ENCODE measurements at regions not wholly inside any gene's neighbourhood (a gene's known extent, or its start where the extent isn't known, plus 50 kb on each side); places are given as distances from the start of the nearest gene placed in this dataset.

GRCh38 chr2:130288467-130289403 is 54.0 kb upstream of the IMP4 start:
- no peak for TF ChIP-seq ZBTB21 (CRISPR knock-in tag; IDR thresholded peaks at IDR 0.05; ENCODE audit: borderline replicate concordance)
- TF ChIP-seq RELA (CRISPR knock-in tag; IDR thresholded peaks at IDR 0.05; ENCODE audit: borderline replicate concordance): no peak
- TF ChIP-seq CTCF (IDR thresholded peaks at IDR 0.05): no peak
- TF ChIP-seq IRF2 (CRISPR knock-in tag; IDR thresholded peaks at IDR 0.05; ENCODE audit: borderline replicate concordance, low read depth): no peak
- TF ChIP-seq ATF3 (CRISPR knock-in tag; conservative IDR thresholded peaks at IDR 0.05): no peak
- no peak for TF ChIP-seq E2F4 (CRISPR knock-in tag; IDR thresholded peaks at IDR 0.05; ENCODE audit: borderline replicate concordance, low read depth)
- TF ChIP-seq ZNF263 (CRISPR knock-in tag; IDR thresholded peaks at IDR 0.05; ENCODE audit: low read depth): no peak
- TF ChIP-seq CREM (CRISPR knock-in tag; IDR thresholded peaks at IDR 0.05): no peak
- no peak for TF ChIP-seq FOXP1 (CRISPR knock-in tag; IDR thresholded peaks at IDR 0.05; ENCODE audit: borderline replicate concordance)
- no peak for TF ChIP-seq TCF7 (CRISPR knock-in tag; IDR thresholded peaks at IDR 0.05; ENCODE audit: low read depth)
- no peak for TF ChIP-seq TEAD1 (CRISPR knock-in tag; IDR thresholded peaks at IDR 0.05)
- no peak for TF ChIP-seq JUN (CRISPR knock-in tag; IDR thresholded peaks at IDR 0.05)
- TF ChIP-seq MAX (CRISPR knock-in tag; IDR thresholded peaks at IDR 0.05): peak; percentile 80

Data from WTC11 (cell line).